Neural progenitor cell (in vitro differentiated cells): ENCODE measurements at regions not wholly inside any gene's neighbourhood (a gene's known extent, or its start where the extent isn't known, plus 50 kb on each side); places are given as distances from the start of the nearest gene placed in this dataset.

Experiments used
- CTCF ChIP-seq: fragments of 200-600 bp; sonication (generic); IDR thresholded peaks from 2 replicates; pipeline ENCODE4 v1.5.1; 2017; ENCODE audit warnings: antibody characterized with exemption, mild to moderate bottlenecking
- EZH2 ChIP-seq: fragments of 200-600 bp; sonication (generic); IDR thresholded peaks from 2 replicates; pipeline ENCODE4 v1.6.1; 2017; ENCODE audit warnings: antibody characterized with exemption, mild to moderate bottlenecking, moderate library complexity
- EZH2phosphoT487 ChIP-seq: fragments of 200-600 bp; sonication (generic); IDR thresholded peaks from 2 replicates; pipeline ENCODE4 v1.6.1; 2017; ENCODE audit warnings: antibody characterized with exemption

GRCh38 chr7:25841575-25841974 lies 310.4 kb upstream of the NFE2L3 start:
- TF ChIP-seq CTCF: no peak
- no peak for TF ChIP-seq EZH2phosphoT487
- TF ChIP-seq EZH2: no peak
